IMR-90 (cell line): ENCODE measurements at regions not wholly inside any gene's neighbourhood (a gene's known extent, or its start where the extent isn't known, plus 50 kb on each side); places are given as distances from the start of the nearest gene placed in this dataset.

Source experiments
- ATAC-seq: fragments of 200-7000 bp; cut with Tn5 transposase; 2 replicates; pipeline ENCODE4 v1.9.1; 2020; ENCODE audit warnings: low read depth, mild to moderate bottlenecking, moderate library complexity
- BruUV-seq: library from RNA; stranded (reverse); fragments of 400-500 nt; replicated peaks from 2 replicates; lab custom pipeline; 2021; lab: Mats Ljungman, UMichigan
- CTCF ChIA-PET: fragments of 300-600 bp; formaldehyde crosslinking; extraction: SDS; loops from one replicate; lab custom pipeline; 2021; ENCODE audit warnings: antibody characterized with exemption; lab: Yijun Ruan, JAX
- POLR2A ChIA-PET: fragments of 300-600 bp; sonication (Branson Sonifier 250); formaldehyde crosslinking; loops from one replicate; lab custom pipeline; 2022; ENCODE audit warnings: antibody characterized with exemption; ENCODE audit not compliant: unreplicated experiment; lab: Charles Lee
- DNase-seq: peaks from one replicate; pipeline ENCODE4 v3.0.0; 2013
- H2AFZ ChIP-seq: replicated peaks from 2 replicates; pipeline ENCODE3; 2013; ENCODE audit warnings: low read length, mild to moderate bottlenecking; ENCODE audit not compliant: poor library complexity
- H2AK5ac ChIP-seq: 2 replicates; pipeline ENCODE4 v1.6.1; 2013; ENCODE audit warnings: low read depth, low read length, inconsistent platforms
- H2AK9ac ChIP-seq: replicated peaks from 2 replicates; pipeline ENCODE3; 2013; ENCODE audit warnings: mild to moderate bottlenecking, low read depth, low read length, moderate library complexity; ENCODE audit not compliant: poor library complexity
- H2BK120ac ChIP-seq: 2 replicates; pipeline ENCODE4 v1.6.1; 2013; ENCODE audit warnings: low read depth, low read length, inconsistent platforms
- H2BK15ac ChIP-seq: 3 replicates; pipeline ENCODE4 v1.6.1; 2013; ENCODE audit warnings: low read depth, low read length, inconsistent platforms
- H2BK20ac ChIP-seq: 2 replicates; pipeline ENCODE4 v1.6.1; 2013; ENCODE audit warnings: low read depth, mild to moderate bottlenecking, inconsistent platforms, low read length, moderate library complexity
- H2BK5ac ChIP-seq: 2 replicates; pipeline ENCODE4 v1.6.1; 2013; ENCODE audit warnings: mild to moderate bottlenecking, low read depth, low read length, inconsistent platforms; ENCODE audit not compliant: poor library complexity, severe bottlenecking
- H3K14ac ChIP-seq: replicated peaks from 2 replicates; pipeline ENCODE4 v1.6.1; 2013; ENCODE audit warnings: low read depth, low read length, inconsistent platforms
- H3K18ac ChIP-seq: 2 replicates; pipeline ENCODE4 v1.6.1; 2013; ENCODE audit warnings: low read depth, low read length, control low read depth
- H3K23ac ChIP-seq: 2 replicates; pipeline ENCODE4 v1.6.1; 2013; ENCODE audit warnings: low read depth, low read length, inconsistent platforms
- H3K27ac ChIP-seq: 2 replicates; pipeline ENCODE4 v1.5.1; 2013; ENCODE audit warnings: mild to moderate bottlenecking, control low read depth, low read length; ENCODE audit not compliant: insufficient read depth
- H3K27me3 ChIP-seq: 2 replicates; pipeline ENCODE4 v1.6.1; 2013; ENCODE audit warnings: low read length; ENCODE audit not compliant: control insufficient read depth, insufficient read depth
- H3K36me3 ChIP-seq: 2 replicates; pipeline ENCODE4 v1.6.1; 2013; ENCODE audit warnings: low read length, mixed read lengths; ENCODE audit not compliant: control insufficient read depth, insufficient read depth
- H3K4ac ChIP-seq: 2 replicates; pipeline ENCODE4 v1.6.1; 2013; ENCODE audit warnings: low read depth, low read length, inconsistent platforms
- H3K4me1 ChIP-seq: 2 replicates; pipeline ENCODE4 v1.6.1; 2013; ENCODE audit warnings: low read length, mixed read lengths; ENCODE audit not compliant: control insufficient read depth, insufficient read depth
- H3K4me2 ChIP-seq: 2 replicates; pipeline ENCODE4 v1.6.1; 2013; ENCODE audit warnings: low read depth, mild to moderate bottlenecking, control low read depth, low read length, moderate library complexity
- H3K4me3 ChIP-seq: 2 replicates; pipeline ENCODE4 v1.5.1; 2013; ENCODE audit warnings: low read depth, mild to moderate bottlenecking, control low read depth, low read length, moderate library complexity; ENCODE audit not compliant: insufficient read depth
- H3K56ac ChIP-seq: 2 replicates; pipeline ENCODE4 v1.6.1; 2013; ENCODE audit warnings: low read length, inconsistent platforms; ENCODE audit not compliant: insufficient read depth; ENCODE audit errors: extremely low read depth
- H3K79me1 ChIP-seq, 2 experiments: 2 replicates each; pipeline ENCODE4 v1.6.1; 2013; ENCODE audit warnings: low read length in 2 of 2, inconsistent platforms in 1 of 2, low read depth in 1 of 2
- H3K9ac ChIP-seq: 2 replicates; pipeline ENCODE4 v1.6.1; 2013; ENCODE audit warnings: low read depth, low read length, control low read depth
- H3K9me1 ChIP-seq: 2 replicates; pipeline ENCODE4 v1.6.1; 2013; ENCODE audit warnings: low read length, inconsistent platforms; ENCODE audit not compliant: insufficient read depth
- H3K9me3 ChIP-seq: 2 replicates; pipeline ENCODE4 v1.6.1; 2013; ENCODE audit warnings: low read length; ENCODE audit not compliant: control insufficient read depth, insufficient read depth
- H4K20me1 ChIP-seq: 2 replicates; pipeline ENCODE4 v1.6.1; 2013; ENCODE audit warnings: low read length, inconsistent platforms; ENCODE audit not compliant: insufficient read depth
- H4K5ac ChIP-seq: 2 replicates; pipeline ENCODE4 v1.6.1; 2013; ENCODE audit warnings: mild to moderate bottlenecking, low read depth, low read length, control low read depth
- H4K8ac ChIP-seq, 2 experiments: 2 replicates each; pipeline ENCODE4 v1.6.1; 2013; ENCODE audit warnings: low read depth in 2 of 2, low read length in 2 of 2, control low read depth in 1 of 2, inconsistent platforms in 1 of 2
- H4K91ac ChIP-seq: 2 replicates; pipeline ENCODE4 v1.6.1; 2013; ENCODE audit warnings: low read depth, low read length, inconsistent platforms; ENCODE audit not compliant: insufficient read depth
- CHD1 ChIP-seq: IDR thresholded peaks from 2 replicates; pipeline ENCODE4 v1.6.1; 2012; ENCODE audit warnings: low read depth, low read length, improper control_type of control experiment
- CTCF ChIP-seq: conservative IDR thresholded peaks from 2 replicates; pipeline ENCODE4 v1.5.1; 2012; ENCODE audit warnings: mild to moderate bottlenecking, low read depth, low read length, improper control_type of control experiment
- MXI1 ChIP-seq: IDR thresholded peaks from 2 replicates; pipeline ENCODE4 v1.6.1; 2012; ENCODE audit warnings: low read depth, mild to moderate bottlenecking, low read length, moderate library complexity, borderline replicate concordance
- RAD21 ChIP-seq: IDR thresholded peaks from 2 replicates; pipeline ENCODE4 v1.6.1; 2012; ENCODE audit warnings: low read length, improper control_type of control experiment
- WGBS, 2 experiments: methylation state at CpG; one replicate each; pipeline versions ENCODE4 v1.1.5 to v1.1.7; 2013; ENCODE audit warnings: missing lambda C conversion rate in 2 of 2; ENCODE audit not compliant: insufficient read length in 1 of 2; ENCODE audit errors: extremely low coverage in 2 of 2; 5-methylcytosine and 5-hydroxymethylcytosine counted together
- dilution Hi-C: fragments of 300-500 bp; cut with HindIII; formaldehyde crosslinking; loops from one replicate; pipeline ENCODE4 v1.14.3; 2018; ENCODE audit warnings: low sequenced_read_pairs; ENCODE audit not compliant: unreplicated experiment
- in situ Hi-C: fragments of 300-500 bp; cut with MboI; formaldehyde crosslinking; loops from 3 replicates; pipeline ENCODE4 v1.14.3; 2019; ENCODE audit warnings: low sequenced_read_pairs, inconsistent platforms, mixed read lengths
- intact Hi-C: fragments of 100-400 bp; cut with micrococcal nuclease; formaldehyde crosslinking; loops from 2 replicates; pipeline ENCODE4 v1.10.0; 2022

GRCh38 chr2:220560192-220560591 is 932.8 kb downstream of the SLC4A3 start:
- Histone ChIP-seq H3K79me1 (no peaks in the 10 kb centered on the region), H2AFZ (no peak overlapping the region), H3K9me3 (no peaks in the 10 kb centered on the region), H2BK20ac (no peak overlapping the region), H2AK9ac (no peak overlapping the region), H2AK5ac (no peak overlapping the region), H3K56ac (no peak overlapping the region), H3K9me1 (no peaks in the 10 kb centered on the region; the same call in 1 of the 2 replicates), H4K8ac (no peak overlapping the region), H3K4me3 (no peak overlapping the region), H4K20me1 (no peaks in the 10 kb centered on the region), H3K36me3 (no peaks in the 10 kb centered on the region), H2BK120ac (no peak overlapping the region), H2BK5ac (no peak overlapping the region), H2BK15ac (no peak overlapping the region), H3K27ac (no peak overlapping the region), H3K4me1 (peaks cover 2% of the 10 kb centered on the region; the same call in 1 of the 2 replicates), H4K91ac (no peak overlapping the region), H4K5ac (no peak overlapping the region), H3K18ac (no peak overlapping the region), H3K14ac (no peak overlapping the region), H3K27me3 (no peaks in the 10 kb centered on the region), H3K4ac (no peak overlapping the region), H3K23ac (no peak overlapping the region), H3K4me2 (no peak overlapping the region), H3K9ac (no peak overlapping the region)
- BruUV-seq, result no TSS peak
- intact Hi-C loops (no loop called here), dilution Hi-C loops (no loop called here), in situ Hi-C loops (no loop called here)
- ATAC-seq (no peak), DNase-seq (no peak)
- POLR2A ChIA-PET, result no interaction called here
- 100% methylated on average over 2 of the region's 7 CpGs; no CpG with 5 or more reads in 1 of the 2 experiments for WGBS, 2 experiments
- TF ChIP-seq MXI1 (no peak), RAD21 (no peak), CTCF (no peak), CHD1 (no peak)
- CTCF ChIA-PET, result no interaction called here
